ENCODE measurements at regions not wholly inside any gene's neighbourhood (a gene's known extent, or its start where the extent isn't known, plus 50 kb on each side); places are given as distances from the start of the nearest gene placed in this dataset.

- TF ChIP-seq CTCF (IDR thresholded peaks at IDR 0.05): no peak
- TF ChIP-seq POLR2A (IDR thresholded peaks at IDR 0.05): no peak
Observed at GRCh38 chr4:34105311-34105710, 2139.0 kb downstream of the ARAP2 start.

All from stomach (tissue), 4 donors.